Upper lobe of left lung (tissue), 6 donors: ENCODE measurements at regions not wholly inside any gene's neighbourhood (a gene's known extent, or its start where the extent isn't known, plus 50 kb on each side); places are given as distances from the start of the nearest gene placed in this dataset.

Experiments used
- ATAC-seq, 2 donors: fragments of 200-7000 bp; cut with Tn5 transposase; one replicate each; pipeline ENCODE4 v1.9.1; 2022; ENCODE audit warnings: mild to moderate bottlenecking in 2 of 2, moderate library complexity in 2 of 2; ENCODE audit not compliant: low FRiP score in 2 of 2
- DNase-seq, 2 donors: peaks; one replicate each; pipeline ENCODE4 v3.0.0-alpha.2; 2019 to 2020
- H3K27ac ChIP-seq, 4 donors: fragments of 200-600 bp; sonication (generic); one replicate each; pipeline ENCODE4 v1.5.1; 2016 to 2019
- H3K27me3 ChIP-seq, 4 donors: fragments of 200-600 bp; sonication (generic); one replicate each; pipeline ENCODE4 v1.5.1; 2017 to 2019
- H3K36me3 ChIP-seq, 4 donors: fragments of 200-600 bp; sonication (generic); one replicate each; pipeline ENCODE4 v1.5.1; 2016 to 2019
- H3K4me1 ChIP-seq, 4 donors: fragments of 200-600 bp; sonication (generic); one replicate each; pipeline ENCODE4 v1.5.1; 2018 to 2019
- H3K4me3 ChIP-seq, 4 donors: fragments of 200-600 bp; sonication (generic); one replicate each; pipeline ENCODE4 v1.5.1; 2017 to 2019; ENCODE audit warnings: mild to moderate bottlenecking in 2 of 4, moderate library complexity in 1 of 4
- H3K9me3 ChIP-seq, 4 donors: fragments of 200-600 bp; sonication (generic); one replicate each; pipeline ENCODE4 v1.5.1; 2018 to 2019
- CTCF ChIP-seq, 6 experiments: fragments of 450-650 bp in 4 of 6; fragments of 200-600 bp in 2 of 6; sonication (generic) in 2 of 6; IDR thresholded peaks; one replicate each; pipeline ENCODE4 v1.5.1; 2016 to 2019; ENCODE audit warnings: antibody characterized with exemption in 6 of 6
- EP300 ChIP-seq, 4 donors: sonication (generic); formaldehyde crosslinking; IDR thresholded peaks; one replicate each; pipeline ENCODE4 v1.5.1; 2017; ENCODE audit warnings: antibody characterized with exemption in 4 of 4, control low read depth in 2 of 4
- POLR2A ChIP-seq, 4 donors: fragments of 450-650 bp; IDR thresholded peaks; one replicate each; pipeline ENCODE4 v1.5.1; 2016 to 2017; ENCODE audit warnings: antibody characterized with exemption in 4 of 4, mild to moderate bottlenecking in 2 of 4
- POLR2AphosphoS5 ChIP-seq, 2 donors: sonication (generic); formaldehyde crosslinking; IDR thresholded peaks; one replicate each; pipeline ENCODE4 v1.5.1; 2017; ENCODE audit warnings: antibody characterized with exemption in 2 of 2
- WGBS, 2 donors: methylation state at CpG; one replicate each; pipeline ENCODE4 v1.1.5; 2017 to 2018; 5-methylcytosine and 5-hydroxymethylcytosine counted together
- donor health status: DM: no; HTN: no; CAD: no; lungs with moderate emphysema.
- donor health status: DM: no; HTN: yes; CAD: no; lungs with severe emphysema.

GRCh38 chr1:14062669-14063068, 362.7 kb downstream of the PRDM2 start:
- no peaks in the 10 kb centered on the region for H3K4me1 ChIP-seq
- DNase-seq (no peak), ATAC-seq (no peak)
- TF ChIP-seq CTCF (IDR thresholded peaks at IDR 0.05) (no peak), EP300 (IDR thresholded peaks at IDR 0.05) (no peak), POLR2A (IDR thresholded peaks at IDR 0.05) (no peak), POLR2AphosphoS5 (IDR thresholded peaks at IDR 0.05) (no peak)
- H3K9me3 ChIP-seq = no peaks in the 10 kb centered on the region
- H3K27ac ChIP-seq = no peak overlapping the region
- WGBS, 2 donors = 72 to 83% methylated on average over 4 of the region's 4 CpGs
- no peak overlapping the region for H3K4me3 ChIP-seq
- H3K27me3 ChIP-seq = no peaks in the 10 kb centered on the region
- no peaks in the 10 kb centered on the region for H3K36me3 ChIP-seq

GRCh38 chr1:14064649-14065442, 364.9 kb downstream of the PRDM2 start:
- no peaks in the 10 kb centered on the region for H3K27me3 ChIP-seq
- H3K4me3 ChIP-seq = no peak overlapping the region
- H3K27ac ChIP-seq = no peak overlapping the region
- DNase-seq (peak in 1 of 2 donors; percentile 17), ATAC-seq (no peak)
- 69 to 83% methylated on average over 10 to 14 of the region's 14 CpGs for WGBS, 2 donors
- no peaks in the 10 kb centered on the region for H3K36me3 ChIP-seq
- TF ChIP-seq EP300 (IDR thresholded peaks at IDR 0.05) (no peak), CTCF (IDR thresholded peaks at IDR 0.05) (no peak), POLR2A (IDR thresholded peaks at IDR 0.05) (no peak), POLR2AphosphoS5 (IDR thresholded peaks at IDR 0.05) (no peak)
- no peaks in the 10 kb centered on the region for H3K9me3 ChIP-seq
- no peaks in the 10 kb centered on the region for H3K4me1 ChIP-seq

DNA sequence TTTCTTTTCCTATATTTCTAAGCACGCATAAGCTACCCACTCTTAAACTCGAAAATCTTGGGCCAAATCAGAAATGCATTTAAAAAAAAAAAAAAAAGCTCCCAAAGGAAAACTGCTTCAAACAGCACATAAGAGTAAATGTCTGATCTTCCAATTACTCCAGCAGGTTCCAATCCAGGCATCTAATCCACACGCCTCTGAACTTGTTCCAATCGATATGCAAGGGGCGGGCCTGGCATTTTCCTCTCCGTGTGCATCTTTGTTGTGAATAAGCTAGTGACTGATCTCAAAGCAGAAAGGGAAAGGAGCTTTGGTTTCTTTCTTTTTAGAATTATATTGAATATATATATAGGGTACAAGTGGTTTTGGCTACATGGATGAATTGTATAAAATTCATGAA, 365.5 kb downstream of the PRDM2 start:
- Histone ChIP-seq H3K36me3 (no peaks in the 10 kb centered on the region), H3K27me3 (no peaks in the 10 kb centered on the region), H3K4me3 (no peak overlapping the region), H3K9me3 (no peaks in the 10 kb centered on the region), H3K27ac (no peak overlapping the region), H3K4me1 (no peaks in the 10 kb centered on the region)
- TF ChIP-seq POLR2A (IDR thresholded peaks at IDR 0.05) = no peak
- TF ChIP-seq CTCF (IDR thresholded peaks at IDR 0.05) = no peak
- no peak for TF ChIP-seq EP300 (IDR thresholded peaks at IDR 0.05)
- no peak for TF ChIP-seq POLR2AphosphoS5 (IDR thresholded peaks at IDR 0.05)
- 77 to 89% methylated on average over 6 of the region's 6 CpGs for WGBS, 2 donors
- ATAC-seq (no peak), DNase-seq (no peak)

GRCh38 chr1:14067036-14067435, 367.0 kb downstream of the PRDM2 start:
- 91 to 92% methylated on average over 5 of the region's 5 CpGs for WGBS, 2 donors
- ATAC-seq (no peak), DNase-seq (no peak)
- no peaks in the 10 kb centered on the region for H3K27me3 ChIP-seq
- no peak for TF ChIP-seq CTCF (IDR thresholded peaks at IDR 0.05)
- TF ChIP-seq POLR2AphosphoS5 (IDR thresholded peaks at IDR 0.05) = no peak
- no peak for TF ChIP-seq EP300 (IDR thresholded peaks at IDR 0.05)
- TF ChIP-seq POLR2A (IDR thresholded peaks at IDR 0.05) = no peak
- H3K9me3 ChIP-seq = no peaks in the 10 kb centered on the region
- no peaks in the 10 kb centered on the region for H3K36me3 ChIP-seq
- H3K27ac ChIP-seq = no peak overlapping the region
- no peaks in the 10 kb centered on the region for H3K4me1 ChIP-seq
- no peak overlapping the region for H3K4me3 ChIP-seq

- 59 to 72% methylated on average over 4 of the region's 4 CpGs for WGBS, 2 donors
- no peaks in the 10 kb centered on the region for H3K27me3 ChIP-seq
- H3K36me3 ChIP-seq = no peaks in the 10 kb centered on the region
- TF ChIP-seq POLR2A (IDR thresholded peaks at IDR 0.05) (no peak), EP300 (IDR thresholded peaks at IDR 0.05) (no peak), POLR2AphosphoS5 (IDR thresholded peaks at IDR 0.05) (no peak), CTCF (IDR thresholded peaks at IDR 0.05) (no peak)
- no peaks in the 10 kb centered on the region for H3K9me3 ChIP-seq
- H3K27ac ChIP-seq = no peak overlapping the region
- no peak overlapping the region for H3K4me3 ChIP-seq
- no peaks in the 10 kb centered on the region for H3K4me1 ChIP-seq
- no peak for ATAC-seq
- DNase-seq = no peak
These were observed 367.7 kb downstream of the PRDM2 start for GRCh38 chr1:14067711-14068110.
